ENCODE measurements at regions not wholly inside any gene's neighbourhood (a gene's known extent, or its start where the extent isn't known, plus 50 kb on each side); places are given as distances from the start of the nearest gene placed in this dataset.
"Not testable (repeated sequence)": the region's sequence is repeated elsewhere in the genome, so short reads cannot be mapped to it uniquely, and the experiment has no call there.

DNA sequence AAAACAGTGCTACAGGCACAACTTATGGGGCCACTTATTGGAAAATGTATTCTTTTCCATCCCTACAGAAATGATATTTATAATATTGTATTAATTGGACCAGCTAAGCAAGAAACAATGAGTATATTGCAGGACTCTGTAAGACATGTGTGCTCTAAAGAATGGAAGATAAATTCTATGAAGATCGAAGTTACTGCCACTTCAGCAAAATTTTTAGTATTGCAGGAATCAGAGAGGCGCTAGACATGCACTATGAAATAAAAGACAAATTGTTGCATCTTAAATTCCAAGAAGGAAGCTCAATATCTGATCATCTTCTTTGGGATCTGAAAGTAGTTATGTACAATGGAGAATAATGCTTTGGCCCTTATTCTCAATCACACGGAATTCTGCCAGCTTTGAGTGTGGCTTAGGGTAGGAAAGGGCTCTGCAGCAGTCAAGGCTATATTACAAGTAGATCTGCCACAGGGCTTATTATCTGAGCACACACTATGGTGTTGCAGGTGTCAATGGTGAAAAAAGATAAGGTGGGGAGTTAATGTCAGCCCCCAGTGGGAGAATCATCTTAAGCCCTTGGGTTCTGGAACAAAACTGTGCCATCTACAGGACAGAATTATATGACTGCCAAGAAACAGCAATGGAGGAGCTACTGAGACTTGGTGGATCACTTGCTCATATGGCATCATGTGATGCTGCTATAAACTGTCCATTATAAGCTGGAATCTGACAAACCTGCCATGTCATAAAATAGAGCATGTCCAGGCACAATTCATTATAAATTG, 334.0 kb upstream of the NDST3 start:
- DNase-seq: no peak

- no peak for DNase-seq
Observed at GRCh38 chr4:117702353-117702752, 331.9 kb upstream of the NDST3 start.

DNA sequence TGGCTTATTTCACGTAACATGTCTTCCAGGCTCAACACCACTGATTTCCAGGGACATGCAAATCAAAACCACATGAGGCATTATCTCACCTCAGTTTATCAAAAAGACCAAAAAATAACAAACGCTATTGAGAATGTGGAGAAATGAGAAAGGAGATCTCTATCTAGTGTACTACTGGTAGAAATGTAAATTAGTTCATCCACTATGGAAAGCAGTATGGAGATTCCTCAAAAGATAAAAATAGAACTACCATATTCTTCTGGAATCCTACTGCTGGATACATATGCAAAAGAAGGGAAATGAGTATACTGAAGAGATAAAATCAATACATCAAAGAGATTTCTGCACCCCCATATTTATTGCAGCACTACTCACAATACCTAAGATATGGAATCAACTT, 329.6 kb upstream of the NDST3 start:
- DNase-seq: no peak

- DNase-seq: no peak
Observed at GRCh38 chr4:117740736-117741135, 293.6 kb upstream of the NDST3 start.

DNA sequence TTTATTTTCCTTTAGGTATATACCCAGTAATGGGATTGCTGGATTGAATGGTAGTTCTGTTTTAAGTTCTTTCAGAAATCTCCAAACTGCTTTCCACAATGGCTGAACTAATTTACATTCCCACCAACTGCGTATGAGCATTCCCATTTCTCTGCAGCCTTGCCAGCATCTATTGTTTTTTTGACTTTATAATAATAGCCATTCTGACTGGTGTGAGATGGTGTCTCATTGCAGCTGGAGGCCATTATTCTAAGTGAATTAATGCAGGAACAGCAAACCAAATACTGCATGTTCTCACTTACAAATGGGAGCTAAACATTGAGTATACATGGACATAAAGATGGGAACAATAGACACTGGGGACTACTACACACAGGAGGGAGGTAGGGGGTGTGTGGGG, 288.9 kb upstream of the NDST3 start:
- DNase-seq: not testable (repeated sequence)

DNA sequence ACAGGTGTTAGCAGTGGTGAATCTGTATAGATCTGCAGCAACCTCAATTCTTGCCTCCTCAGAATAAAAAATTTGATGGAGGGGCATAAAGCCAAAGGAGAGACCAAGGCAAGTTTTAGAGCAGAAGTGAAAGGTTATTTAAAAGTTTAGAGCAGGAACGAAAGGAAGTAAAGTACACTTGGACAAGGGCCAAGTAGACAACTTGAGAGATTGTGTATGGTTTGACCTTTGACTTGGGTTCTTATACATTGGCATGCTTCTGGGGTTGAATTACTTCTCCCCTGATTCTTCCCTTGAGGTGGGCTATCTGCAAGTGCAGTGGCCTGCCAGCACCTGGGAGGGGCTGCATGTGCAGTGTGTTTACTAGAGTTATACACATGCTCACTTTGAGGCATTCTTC, 278.8 kb upstream of the NDST3 start:
- no peak for DNase-seq

DNA sequence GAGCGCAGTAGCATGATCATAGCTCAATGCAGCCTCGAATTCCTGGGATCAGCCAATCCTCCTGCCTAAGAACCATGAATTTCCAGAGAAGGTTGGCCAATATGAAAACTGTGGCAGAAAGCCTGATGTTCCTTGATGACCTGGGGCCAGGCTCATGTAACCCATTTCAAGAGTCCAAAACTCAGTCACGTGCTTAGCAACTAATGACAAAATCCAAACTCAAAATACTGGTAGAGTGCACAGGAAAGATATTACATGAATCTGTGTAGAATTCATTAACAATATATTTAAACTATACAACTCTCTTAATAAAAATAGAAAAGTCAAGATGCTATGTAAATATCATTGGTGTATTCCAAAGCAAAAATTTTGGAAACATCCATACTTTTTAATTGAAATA, 265.7 kb upstream of the NDST3 start:
- no peak for DNase-seq

DNA sequence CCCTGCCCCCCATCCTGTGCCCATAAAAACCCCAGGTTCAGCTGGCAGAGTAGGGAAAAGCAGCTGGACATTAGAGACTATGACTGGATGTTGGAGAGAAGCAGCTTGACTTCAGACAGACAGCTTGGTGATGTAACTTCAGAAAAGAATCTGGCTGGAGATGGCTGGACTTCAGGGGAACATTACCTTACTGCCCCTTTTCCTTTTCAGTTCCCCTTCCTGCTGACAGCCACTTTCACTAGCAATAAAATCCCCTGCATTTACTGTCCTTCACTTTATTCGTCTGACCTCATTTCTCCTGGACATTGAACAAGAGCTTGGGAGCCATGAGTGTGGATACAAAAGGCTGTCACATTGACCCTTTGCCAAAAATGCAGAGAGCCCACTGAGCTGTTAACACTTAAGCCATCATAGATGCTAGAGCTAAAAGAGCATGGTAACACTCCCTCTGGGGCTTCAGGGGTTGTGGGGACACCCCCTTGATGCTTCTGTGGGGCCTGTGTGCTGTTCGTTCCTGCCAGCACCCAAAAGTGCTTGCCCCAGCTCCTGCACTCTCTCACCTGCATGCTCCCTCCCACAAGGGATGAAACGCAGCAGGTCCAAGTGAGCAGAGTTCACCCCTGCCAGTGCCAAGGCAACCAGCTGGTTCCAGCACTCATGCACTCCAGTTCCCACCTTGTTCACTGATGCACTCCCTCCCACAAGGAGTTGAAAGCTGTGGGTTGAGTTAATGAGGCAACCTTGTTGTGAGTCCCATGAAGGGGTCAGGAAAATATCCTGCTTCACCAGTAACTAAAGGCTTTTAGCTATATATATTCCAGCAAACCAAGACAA, 263.8 kb upstream of the NDST3 start:
- DNase-seq: no peak

DNA sequence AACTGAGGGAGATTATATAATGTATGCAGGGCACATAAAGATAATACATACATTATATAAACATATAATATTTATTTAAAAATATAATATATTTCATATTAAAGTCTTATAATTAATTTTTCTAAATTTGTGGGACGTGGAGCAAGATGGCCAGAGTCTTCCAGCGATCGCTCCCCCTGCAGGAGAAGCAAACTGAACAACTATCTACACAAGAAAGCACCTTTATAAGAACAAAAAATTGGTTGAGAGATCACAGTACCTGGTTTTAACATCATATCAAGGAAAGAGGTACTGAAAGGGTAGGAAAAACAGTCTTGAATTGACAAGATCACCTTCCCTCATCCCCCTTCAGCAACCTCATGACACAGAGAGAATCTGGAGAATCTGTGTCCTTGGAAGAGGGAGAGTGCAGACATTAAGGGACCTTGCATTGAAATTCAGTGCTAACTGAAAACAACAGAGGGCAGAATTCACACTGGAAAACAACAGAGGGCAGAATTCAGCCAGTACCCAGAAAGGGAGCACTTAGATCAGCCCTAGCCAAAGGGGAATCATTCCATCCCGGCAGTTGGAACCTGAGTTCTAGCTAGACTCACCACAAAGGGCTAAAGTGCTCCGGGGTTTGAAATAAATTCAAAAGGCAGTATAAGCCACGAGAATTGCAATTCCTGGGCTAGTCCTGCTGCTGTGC, 262.5 kb upstream of the NDST3 start:
- no peak for DNase-seq

DNA sequence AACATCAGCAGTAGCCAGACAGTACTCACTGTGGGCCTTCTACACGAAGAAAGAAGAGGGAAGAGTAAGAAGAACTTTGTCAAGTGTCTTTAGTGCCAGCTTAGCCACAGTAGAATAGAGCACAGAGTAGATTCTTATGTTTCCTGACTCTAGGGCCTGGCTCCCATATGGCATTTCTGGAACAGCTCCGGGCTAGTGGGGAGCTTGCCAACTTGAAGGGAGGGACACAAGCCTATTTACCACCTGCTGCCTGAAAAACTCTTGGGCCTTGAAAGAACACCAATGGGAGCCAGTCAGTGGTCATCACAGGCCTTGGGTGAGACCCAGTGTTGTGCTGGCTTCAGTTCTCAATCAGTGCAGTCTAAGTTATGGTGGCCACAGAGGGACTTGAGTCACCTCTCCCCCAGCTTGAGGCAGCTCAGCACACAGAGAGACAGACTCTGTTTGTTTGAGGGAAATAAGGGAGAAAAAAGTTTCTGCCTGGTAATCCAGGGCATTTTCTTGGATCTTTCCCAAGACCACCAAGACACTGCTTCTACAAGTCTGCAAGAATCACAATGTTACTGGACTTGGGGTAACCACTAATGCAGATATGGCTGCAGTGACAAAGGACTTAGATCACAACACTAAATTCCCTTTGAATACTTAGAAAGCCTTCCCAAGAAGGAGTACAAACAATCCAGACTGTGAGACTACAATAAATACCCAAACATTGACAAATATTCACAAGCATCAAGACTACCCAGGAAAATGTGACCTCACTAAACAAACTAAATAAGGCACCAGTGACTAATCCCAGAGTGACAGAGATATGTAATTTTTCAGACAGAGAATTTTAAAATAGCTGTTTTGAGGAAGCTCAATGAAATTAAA, 261.0 kb upstream of the NDST3 start:
- peak in 1 of 2 donors; percentile 11 for DNase-seq

- no peak for DNase-seq
Observed at GRCh38 chr4:117777721-117778120, 256.6 kb upstream of the NDST3 start.

- no peak for DNase-seq
Observed at GRCh38 chr4:117783716-117784115, 250.6 kb upstream of the NDST3 start.

GRCh38 chr4:117784266-117784665, 250.0 kb upstream of the NDST3 start:
- DNase-seq: no peak

GRCh38 chr4:117786566-117786965, 247.7 kb upstream of the NDST3 start:
- no peak for DNase-seq

GRCh38 chr4:117793845-117794480, 240.3 kb upstream of the NDST3 start:
- no peak for DNase-seq

- no peak for DNase-seq
Observed at GRCh38 chr4:117796677-117797076, 237.6 kb upstream of the NDST3 start.

GRCh38 chr4:117800636-117801035, 233.7 kb upstream of the NDST3 start:
- DNase-seq: no peak

- DNase-seq: no peak
Observed at GRCh38 chr4:117801756-117802155, 232.5 kb upstream of the NDST3 start.

- DNase-seq: no peak
Observed at GRCh38 chr4:117811731-117812130, 222.6 kb upstream of the NDST3 start.

DNA sequence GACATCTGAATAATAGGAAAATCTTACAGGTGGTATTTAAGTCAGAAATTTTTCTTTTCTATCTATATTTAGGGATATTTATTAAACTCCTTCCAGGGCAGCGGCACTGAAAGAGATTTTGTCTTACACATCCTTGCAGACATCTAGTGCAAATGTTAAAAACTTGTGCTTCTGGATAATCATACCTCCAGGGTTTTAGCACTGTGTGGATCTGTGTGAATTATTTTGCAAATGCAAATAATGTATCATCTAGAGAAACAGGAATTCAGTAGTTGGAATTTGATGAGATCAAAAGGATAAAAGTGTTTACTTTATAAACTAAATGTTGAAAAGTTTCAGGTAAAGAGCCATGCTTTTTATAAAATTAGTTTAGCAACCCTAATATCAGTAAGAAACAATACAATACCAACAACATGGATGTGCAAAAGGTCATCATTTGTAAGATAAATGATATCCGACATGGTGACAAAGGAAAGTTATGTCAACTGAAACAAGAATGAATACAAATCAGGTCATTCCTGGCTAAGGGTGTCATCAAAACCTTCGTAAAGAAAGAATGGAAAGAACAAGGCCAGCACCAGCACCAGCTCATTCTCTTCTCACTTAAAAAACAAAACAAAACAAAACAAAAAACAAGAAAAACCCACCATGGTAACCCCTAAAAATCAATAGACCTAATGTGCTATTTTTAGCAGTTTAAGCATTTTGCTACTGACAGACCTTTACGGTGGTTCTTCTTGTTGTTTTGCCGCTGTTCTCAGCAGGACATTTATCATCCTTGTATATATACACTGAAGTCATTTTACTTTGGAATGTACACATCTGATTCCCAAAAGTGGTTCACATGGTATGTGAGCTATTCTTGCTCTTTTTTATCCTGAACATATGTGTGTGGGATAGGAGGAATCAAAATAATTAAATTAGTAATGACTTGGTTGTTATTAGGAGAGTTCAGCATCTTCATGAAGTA, 219.7 kb upstream of the NDST3 start:
- no peak for DNase-seq

DNA sequence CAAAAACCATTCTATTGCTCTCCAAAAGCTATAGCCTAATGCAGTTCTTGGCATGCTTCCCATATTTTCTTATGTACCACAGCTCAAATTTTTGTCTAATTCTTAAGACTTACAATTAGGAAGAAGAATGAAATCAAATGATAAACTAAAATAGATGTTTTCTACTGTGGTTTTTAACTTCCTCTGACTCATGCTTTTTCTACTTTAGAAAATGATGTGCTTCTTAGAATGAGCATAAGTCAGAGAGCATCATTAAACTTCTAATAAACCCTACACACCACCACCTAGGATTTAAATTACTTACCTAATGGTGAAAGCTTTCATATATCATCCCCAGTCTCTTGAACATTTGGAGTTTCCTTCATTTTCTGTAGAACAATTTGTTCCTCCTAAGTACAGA, 217.0 kb upstream of the NDST3 start:
- DNase-seq: no peak

Data from inflammatory macrophage treated with lipopolysaccharide for 1 hour (primary cell).